MCF 10A (cell line): ENCODE measurements at regions not wholly inside any gene's neighbourhood (a gene's known extent, or its start where the extent isn't known, plus 50 kb on each side); places are given as distances from the start of the nearest gene placed in this dataset.

Experiments
- BruUV-seq: library from RNA; stranded (reverse); fragments of 400-500 nt; replicated peaks from 2 replicates; lab custom pipeline; 2021; lab: Mats Ljungman, UMichigan
- CTCF ChIA-PET: fragments of 300-600 bp; sonication (Branson Sonifier 250); formaldehyde crosslinking; extraction: SDS; loops from one replicate; lab custom pipeline; 2021; ENCODE audit warnings: antibody characterized with exemption, inconsistent platforms; lab: Yijun Ruan, JAX
- POLR2A ChIA-PET: fragments of 300-600, 350-650 bp; sonication (Branson Sonifier 250); formaldehyde crosslinking; extraction: SDS; loops from one replicate; lab custom pipeline; 2020; ENCODE audit warnings: antibody characterized with exemption, inconsistent platforms; lab: Yijun Ruan, JAX
- DNase-seq: peaks from one replicate; pipeline ENCODE4 v3.0.0-alpha.2; 2018; ENCODE audit not compliant: unreplicated experiment
- H3K27ac Mint-ChIP-seq: one replicate; pipeline ENCODE4 v1.8.0; 2022; ENCODE audit warnings: mild to moderate bottlenecking, low read depth, mixed read lengths; ENCODE audit not compliant: unreplicated experiment
- H3K27me3 Mint-ChIP-seq: one replicate; pipeline ENCODE4 v1.8.0; 2022; ENCODE audit warnings: mixed read lengths; ENCODE audit not compliant: insufficient read depth, unreplicated experiment
- H3K36me3 Mint-ChIP-seq: one replicate; pipeline ENCODE4 v1.8.0; 2022; ENCODE audit warnings: mild to moderate bottlenecking, moderate library complexity, mixed read lengths; ENCODE audit not compliant: insufficient read depth, unreplicated experiment
- H3K4me1 Mint-ChIP-seq: one replicate; pipeline ENCODE4 v1.8.0; 2022; ENCODE audit warnings: mixed read lengths; ENCODE audit not compliant: insufficient read depth, unreplicated experiment
- H3K4me3 Mint-ChIP-seq: one replicate; pipeline ENCODE4 v1.8.0; 2022; ENCODE audit warnings: mild to moderate bottlenecking, moderate library complexity, mixed read lengths; ENCODE audit not compliant: unreplicated experiment
- H3K9me3 Mint-ChIP-seq: one replicate; pipeline ENCODE4 v1.8.0; 2022; ENCODE audit warnings: mixed read lengths; ENCODE audit not compliant: unreplicated experiment
- CTCF ChIP-seq: fragments of 200-600 bp; IDR thresholded peaks from one replicate; pipeline ENCODE4 v1.8.0; 2022; ENCODE audit warnings: antibody characterized with exemption, mild to moderate bottlenecking; ENCODE audit not compliant: unreplicated experiment
- intact Hi-C: fragments of 100-400 bp; cut with micrococcal nuclease; formaldehyde crosslinking; loops from 2 replicates; pipeline ENCODE4 v1.14.1; 2022

DNA sequence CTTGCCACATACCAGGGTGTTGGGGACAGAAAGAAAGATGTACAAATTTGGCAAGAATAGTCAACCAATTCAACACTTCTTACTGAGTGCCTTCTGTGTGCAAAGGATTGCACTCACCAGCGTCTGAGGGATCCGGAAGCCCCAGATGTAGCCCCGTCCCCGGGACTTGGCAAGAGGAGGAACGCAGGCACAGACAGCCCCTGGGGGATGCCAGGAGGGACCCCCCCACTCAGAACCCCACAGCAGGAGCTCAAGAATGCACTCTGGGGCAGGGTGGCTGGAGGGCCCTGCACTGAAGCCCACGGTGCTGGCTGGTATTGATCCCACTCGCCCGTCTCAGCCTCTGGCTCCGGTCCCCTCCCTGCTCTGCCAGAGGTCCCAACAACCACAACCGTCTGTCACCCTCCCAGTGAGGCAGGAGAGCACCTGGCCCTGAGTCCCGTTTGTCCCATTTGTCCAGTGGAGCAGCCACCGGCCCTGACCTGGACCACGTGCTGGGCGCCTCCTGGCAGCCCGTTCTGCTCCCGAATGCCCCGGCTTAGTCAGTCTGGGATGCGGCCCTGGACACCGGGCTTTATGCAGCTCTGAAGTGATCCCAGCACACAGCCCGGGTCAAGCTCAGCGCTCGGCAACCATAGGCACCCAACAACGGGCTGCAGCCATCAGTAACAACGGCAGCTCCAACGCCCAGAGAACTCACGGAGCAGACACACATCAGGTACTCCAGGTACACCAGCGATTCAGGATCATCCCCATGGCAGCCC is 128.7 kb downstream of the DLL1 start:
- ChIA-PET CTCF (no interaction called here), POLR2A (no interaction called here)
- H3K27ac Mint-ChIP-seq: no peak overlapping the region
- intact Hi-C loops: no loop called here
- no peaks in the 10 kb centered on the region for H3K9me3 Mint-ChIP-seq
- TF ChIP-seq CTCF: no peak
- H3K36me3 Mint-ChIP-seq: no peaks in the 10 kb centered on the region
- BruUV-seq: no TSS peak
- H3K4me3 Mint-ChIP-seq: no peak overlapping the region
- H3K27me3 Mint-ChIP-seq: peaks cover 25% of the 10 kb centered on the region
- no peaks in the 10 kb centered on the region for H3K4me1 Mint-ChIP-seq
- no peak for DNase-seq

DNA sequence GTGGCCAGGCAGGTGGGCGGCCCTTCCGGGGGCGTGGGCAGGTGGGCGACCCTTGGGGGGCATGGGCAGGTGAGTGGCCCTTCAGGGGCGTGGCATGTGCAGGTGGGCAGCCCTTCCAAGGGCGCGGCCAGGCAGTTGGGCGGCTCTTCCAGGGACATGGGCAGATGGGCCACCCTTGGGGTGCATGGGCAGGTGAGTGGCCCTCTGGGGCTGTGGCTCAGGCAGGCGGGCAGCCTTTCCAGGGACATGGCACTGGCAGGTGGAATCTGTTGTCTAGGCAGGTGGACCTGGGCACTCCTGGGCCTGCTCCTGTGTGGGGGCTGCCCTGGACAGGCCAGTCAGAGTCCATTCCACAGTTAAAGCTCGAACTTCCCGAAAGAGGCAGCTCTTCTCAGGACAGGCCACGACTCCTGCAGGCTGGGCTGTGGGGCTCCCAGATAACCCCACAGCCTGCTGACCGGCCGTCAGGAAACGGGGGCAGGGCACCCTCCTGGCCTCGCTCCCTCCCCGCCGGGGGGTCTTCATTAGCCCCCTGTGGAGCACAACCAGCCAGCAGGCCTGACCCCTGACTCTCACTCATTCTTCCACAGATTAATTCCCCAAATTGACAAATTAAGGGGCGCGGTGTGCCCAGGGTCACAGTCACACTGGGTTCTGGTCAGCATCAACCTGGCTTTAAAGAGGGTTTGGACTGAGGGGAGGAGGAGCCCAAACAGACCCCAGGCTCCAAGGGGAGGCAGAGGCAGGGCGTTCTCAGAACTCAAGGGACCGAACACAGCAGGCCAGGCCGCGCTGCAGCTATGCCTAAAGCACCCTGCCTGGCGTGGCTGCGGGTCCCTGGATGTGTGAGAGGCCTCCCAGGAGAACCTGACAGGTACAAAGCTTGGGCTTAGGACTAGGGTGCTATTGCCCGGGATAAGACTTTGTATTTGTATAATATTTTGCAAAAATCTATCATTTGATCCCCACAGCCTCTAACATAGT is 130.0 kb downstream of the DLL1 start:
- no peaks in the 10 kb centered on the region for H3K9me3 Mint-ChIP-seq
- no TSS peak for BruUV-seq
- no peaks in the 10 kb centered on the region for H3K36me3 Mint-ChIP-seq
- H3K27me3 Mint-ChIP-seq: peaks cover 20% of the 10 kb centered on the region
- H3K4me3 Mint-ChIP-seq: no peak overlapping the region
- H3K4me1 Mint-ChIP-seq: no peaks in the 10 kb centered on the region
- intact Hi-C loops: no loop called here
- POLR2A ChIA-PET: no interaction called here
- DNase-seq: no peak
- TF ChIP-seq CTCF: no peak
- H3K27ac Mint-ChIP-seq: no peak overlapping the region
- CTCF ChIA-PET: no interaction called here

DNA sequence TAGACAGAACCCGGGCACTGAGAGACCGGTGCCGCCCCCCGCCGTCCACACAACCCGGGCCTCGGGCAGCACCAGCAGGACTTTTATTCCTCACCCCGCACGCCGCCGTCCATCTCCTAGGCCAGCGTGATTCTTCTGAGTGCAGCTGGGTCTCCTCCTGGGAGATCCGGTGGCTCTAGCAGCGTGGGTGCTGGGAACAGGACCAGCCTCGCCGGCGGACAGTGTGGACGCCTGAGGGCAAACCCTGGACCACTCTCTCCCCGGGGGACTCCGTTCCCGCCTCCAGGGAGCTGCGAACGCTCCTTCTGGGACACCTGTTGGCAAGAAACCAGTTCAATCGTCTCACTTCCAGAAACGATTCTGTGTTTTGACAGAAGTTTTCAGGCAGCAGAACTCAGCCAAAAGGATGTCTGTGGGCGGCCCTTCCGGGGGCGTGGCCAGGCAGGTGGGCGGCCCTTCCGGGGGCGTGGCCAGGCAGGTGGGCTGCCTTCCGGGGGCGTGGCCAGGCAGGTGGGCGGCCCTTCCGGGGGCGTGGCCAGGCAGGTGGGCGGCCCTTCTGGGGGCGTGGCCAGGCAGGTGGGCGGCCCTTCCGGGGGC is 130.7 kb downstream of the DLL1 start:
- no peaks in the 10 kb centered on the region for H3K4me1 Mint-ChIP-seq
- no TSS peak for BruUV-seq
- no peak overlapping the region for H3K4me3 Mint-ChIP-seq
- H3K27me3 Mint-ChIP-seq: peaks cover 13% of the 10 kb centered on the region
- no peak for TF ChIP-seq CTCF
- intact Hi-C loops: no loop called here
- H3K36me3 Mint-ChIP-seq: no peaks in the 10 kb centered on the region
- H3K9me3 Mint-ChIP-seq: no peaks in the 10 kb centered on the region
- DNase-seq: no peak
- CTCF ChIA-PET: no interaction called here
- POLR2A ChIA-PET: interaction anchor here (0.6 kb wide), 1 partner anchor 32 kb away, joined by 3 read pairs; no protein-coding TSS in a partner anchor
- no peak overlapping the region for H3K27ac Mint-ChIP-seq
